Dedifferentiated amniotic fluid mesenchymal stem cell (primary cell): ENCODE measurements at regions not wholly inside any gene's neighbourhood (a gene's known extent, or its start where the extent isn't known, plus 50 kb on each side); places are given as distances from the start of the nearest gene placed in this dataset.
"Not testable (repeated sequence)": the region's sequence is repeated elsewhere in the genome, so short reads cannot be mapped to it uniquely, and the experiment has no call there.

Experiments used
- DNase-seq: peaks from one replicate; pipeline ENCODE4 v3.0.0-alpha.2; 2016; ENCODE audit errors: extremely low spot score

DNA sequence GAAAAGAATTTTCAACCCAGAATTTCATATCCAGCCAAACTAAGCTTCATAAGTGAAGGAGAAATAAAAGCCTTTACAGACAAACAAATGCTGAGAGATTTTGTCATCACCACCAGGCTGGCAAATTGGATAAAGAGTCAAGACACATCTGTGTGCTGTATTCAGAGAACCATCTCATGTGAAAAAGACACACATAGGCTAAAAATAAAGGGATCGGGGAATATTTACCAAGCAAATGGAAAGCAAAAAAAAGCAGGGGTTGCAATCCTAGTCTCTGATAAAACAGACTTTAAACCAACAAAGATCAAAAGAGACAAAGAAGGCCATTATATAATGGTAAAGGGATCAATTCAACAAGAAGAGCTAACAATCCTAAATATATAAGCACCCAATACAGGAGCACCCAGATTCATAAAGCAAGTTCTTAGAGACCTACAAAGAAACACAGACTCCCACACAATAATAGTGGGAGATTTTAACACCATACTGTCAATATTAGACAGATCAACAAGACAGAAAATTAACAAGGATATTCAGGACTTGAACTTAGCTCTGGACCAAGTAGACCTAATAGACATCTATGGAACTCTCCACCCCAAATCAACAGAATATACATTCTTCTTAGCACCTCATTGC lies 55.9 kb upstream of the ACSM6 start:
- not testable (repeated sequence) for DNase-seq

DNA sequence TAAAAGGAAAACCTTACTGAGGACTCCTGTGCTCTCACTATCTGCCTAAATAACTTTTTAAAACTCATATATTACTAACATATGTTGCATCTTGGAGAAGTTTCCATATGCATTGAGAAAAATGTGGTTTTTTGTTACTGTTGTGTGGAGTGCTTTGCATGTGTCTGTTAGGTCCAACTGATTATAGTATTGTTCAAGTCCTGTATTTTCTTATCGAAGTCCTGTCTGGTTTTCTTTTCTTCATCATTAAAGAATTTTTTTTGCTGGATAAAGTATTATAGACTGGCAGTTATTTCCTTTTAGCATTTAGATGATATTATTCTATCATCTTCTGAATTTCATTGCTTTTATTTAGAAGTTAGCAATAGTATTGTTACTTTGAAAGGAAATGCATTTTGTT lies 59.5 kb upstream of the ACSM6 start:
- DNase-seq: no peak

DNA sequence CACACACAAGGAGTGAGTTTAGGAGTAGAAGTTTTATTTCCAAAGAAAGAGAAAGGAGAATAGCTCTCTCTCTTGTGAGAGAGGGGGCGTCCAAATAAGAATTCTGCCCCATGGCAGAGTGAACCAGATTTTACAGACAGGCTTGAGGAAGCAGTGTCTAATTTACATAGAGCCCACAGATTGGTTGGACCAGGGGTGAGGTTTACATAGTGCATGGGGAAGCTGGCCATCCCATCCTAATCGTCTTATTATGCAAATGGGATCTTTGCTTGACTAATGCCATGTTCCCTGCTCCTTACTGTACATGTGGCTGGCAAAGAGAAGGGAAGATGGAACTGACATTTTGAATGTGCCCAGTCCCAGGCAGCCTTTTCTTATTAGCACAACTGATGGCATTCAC lies 60.0 kb upstream of the ACSM6 start:
- DNase-seq: no peak

DNA sequence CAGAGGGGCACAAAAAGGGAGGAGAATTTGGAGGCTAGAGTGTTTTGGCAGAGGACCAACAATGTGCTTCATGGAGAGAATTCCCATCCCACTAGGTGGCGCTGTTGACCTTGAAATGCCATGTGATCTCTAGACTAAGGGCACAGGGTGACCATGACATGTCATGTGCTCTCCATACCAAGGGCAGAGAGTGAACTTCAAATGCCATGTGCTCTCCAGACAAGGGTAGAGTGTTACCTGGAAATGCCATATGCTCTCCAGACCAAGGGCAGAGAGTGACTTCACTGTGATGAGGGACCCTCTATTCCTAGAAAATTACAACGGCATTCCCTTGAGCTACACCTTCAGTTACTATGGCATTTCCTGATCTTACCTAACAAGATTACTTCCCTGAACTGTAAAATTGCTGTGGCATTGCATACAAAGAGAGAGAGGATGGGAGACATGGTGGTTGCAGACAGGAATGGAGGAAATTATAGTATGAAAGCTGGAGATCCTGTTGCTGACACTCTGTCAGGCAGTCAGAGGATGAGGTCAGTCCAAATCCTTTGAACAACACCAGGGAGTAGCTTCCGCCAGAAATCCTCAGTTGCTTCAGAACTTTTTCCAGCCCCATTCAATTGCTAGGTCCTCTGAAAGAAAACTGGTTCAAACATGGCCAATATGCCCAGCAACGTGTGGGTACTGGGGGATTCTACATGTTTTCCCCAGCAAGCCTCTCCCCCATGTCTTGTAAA lies 60.9 kb upstream of the ACSM6 start:
- DNase-seq: peak; percentile 45

DNA sequence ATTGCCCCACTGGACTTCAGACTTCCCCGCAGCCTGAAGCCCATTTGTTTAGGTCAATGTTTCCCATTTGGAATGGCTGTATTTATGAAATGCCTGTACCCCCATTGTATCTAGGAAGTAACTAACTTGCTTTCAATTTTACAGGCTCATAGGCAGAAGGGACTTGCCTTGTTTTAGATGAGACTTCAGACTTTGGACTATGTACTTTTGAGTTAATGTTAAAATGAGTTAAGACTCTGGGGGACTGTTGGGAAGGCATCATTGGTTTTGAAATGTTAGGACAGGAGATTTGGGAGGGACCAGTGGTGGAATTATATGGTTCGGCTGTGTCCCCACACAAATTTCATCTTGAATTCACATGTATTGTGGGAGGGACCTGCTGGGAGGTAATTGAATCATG lies 61.1 kb upstream of the CYP2C8 start:
- not testable (repeated sequence) for DNase-seq

DNA sequence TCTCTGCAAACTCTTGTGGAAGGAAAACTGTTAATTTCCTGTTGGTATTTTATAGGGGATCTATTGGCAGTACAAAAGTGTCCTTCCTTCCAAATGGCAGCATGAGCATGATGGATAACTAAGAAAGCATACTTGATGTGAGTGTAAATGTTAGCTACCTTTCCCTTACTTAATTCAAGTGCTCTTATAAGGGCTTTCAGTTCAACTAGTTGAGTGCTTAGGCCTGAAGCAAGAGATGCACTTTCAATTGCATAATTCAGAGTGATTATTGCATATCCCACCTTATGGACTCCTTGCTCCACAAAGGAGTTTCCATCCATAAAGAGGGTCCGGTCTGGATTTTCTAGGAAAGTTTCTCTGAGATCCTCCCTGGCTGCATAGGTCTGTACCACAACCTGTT lies 56.3 kb upstream of the CYP2C8 start:
- no peak for DNase-seq

DNA sequence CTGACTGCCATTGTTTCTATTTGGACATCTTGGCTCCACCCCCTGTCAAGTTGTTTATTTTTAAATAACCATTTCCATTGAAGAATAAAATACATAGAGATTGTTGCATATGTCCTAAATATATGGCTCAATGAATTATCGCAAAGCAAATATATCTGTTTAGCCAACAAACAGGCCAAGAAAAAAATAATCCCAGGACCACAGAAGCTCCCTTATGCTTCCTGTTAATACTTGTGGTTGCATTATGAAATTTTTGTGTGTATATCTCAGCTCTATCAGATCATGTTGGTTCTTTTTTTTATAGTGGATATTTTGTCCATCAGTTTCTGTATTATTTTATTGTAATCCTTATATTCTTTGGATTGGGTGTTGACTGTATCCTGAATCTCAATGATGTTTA lies 53.4 kb upstream of the CYP2C8 start:
- DNase-seq: no peak

DNA sequence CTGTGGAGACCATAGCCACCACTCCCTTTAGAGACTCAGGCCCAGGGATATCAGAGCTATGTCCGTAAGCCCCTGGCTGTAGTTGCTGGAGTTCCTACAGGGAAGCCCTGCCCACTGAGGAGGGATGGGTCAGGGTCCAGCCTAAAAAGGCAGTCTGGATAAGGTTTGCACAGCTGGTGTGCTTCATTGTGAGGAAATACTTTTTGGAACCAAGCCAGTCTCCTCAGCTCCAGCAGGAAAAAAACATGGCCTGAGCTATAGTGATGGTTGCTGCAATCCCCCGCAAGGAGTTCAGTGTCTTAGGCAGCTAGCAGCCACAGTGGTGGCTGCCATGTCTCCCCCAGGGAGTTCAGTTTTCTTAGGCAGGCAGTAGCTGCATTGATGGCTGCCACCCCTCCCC lies 52.6 kb upstream of the CYP2C8 start:
- DNase-seq: no peak
